ENCODE measurements at regions not wholly inside any gene's neighbourhood (a gene's known extent, or its start where the extent isn't known, plus 50 kb on each side); places are given as distances from the start of the nearest gene placed in this dataset.

GRCh38 chr3:162348912-162349311 is 852.3 kb downstream of the OTOL1 start:
- DNase-seq (ENCODE audit: low spot score, unreplicated experiment): no peak
- no peak for TF ChIP-seq CTCF (IDR thresholded peaks at IDR 0.05; ENCODE audit: unreplicated experiment)
- H3K4me3 Mint-ChIP-seq (ENCODE audit: low read depth): no peak overlapping the region
- no peaks in the 10 kb centered on the region for H3K36me3 Mint-ChIP-seq (ENCODE audit: insufficient read depth)
- no peaks in the 10 kb centered on the region for H3K27me3 Mint-ChIP-seq
- no peaks in the 10 kb centered on the region for H3K9me3 Mint-ChIP-seq (ENCODE audit: low read depth)
- H3K4me1 Mint-ChIP-seq (ENCODE audit: low read depth): no peaks in the 10 kb centered on the region
- no peak overlapping the region for H3K27ac Mint-ChIP-seq

- Mint-ChIP-seq H3K4me3 (ENCODE audit: low read depth) (no peak overlapping the region), H3K27me3 (no peaks in the 10 kb centered on the region), H3K9me3 (ENCODE audit: low read depth) (no peaks in the 10 kb centered on the region), H3K36me3 (ENCODE audit: insufficient read depth) (no peaks in the 10 kb centered on the region), H3K27ac (no peak overlapping the region), H3K4me1 (ENCODE audit: low read depth) (no peaks in the 10 kb centered on the region)
- no peak for TF ChIP-seq CTCF (IDR thresholded peaks at IDR 0.05; ENCODE audit: unreplicated experiment)
- no peak for DNase-seq (ENCODE audit: low spot score, unreplicated experiment)
Observed at GRCh38 chr3:162353414-162353813, 856.8 kb downstream of the OTOL1 start.

- Mint-ChIP-seq H3K27ac (no peak overlapping the region), H3K4me3 (ENCODE audit: low read depth) (no peak overlapping the region), H3K36me3 (ENCODE audit: insufficient read depth) (no peaks in the 10 kb centered on the region), H3K27me3 (no peaks in the 10 kb centered on the region), H3K9me3 (ENCODE audit: low read depth) (no peaks in the 10 kb centered on the region), H3K4me1 (ENCODE audit: low read depth) (no peaks in the 10 kb centered on the region)
- no peak for TF ChIP-seq CTCF (IDR thresholded peaks at IDR 0.05; ENCODE audit: unreplicated experiment)
- no peak for DNase-seq (ENCODE audit: low spot score, unreplicated experiment)
Observed at GRCh38 chr3:162354356-162354755, 857.7 kb downstream of the OTOL1 start.

GRCh38 chr3:162365066-162365719 is 868.6 kb downstream of the OTOL1 start:
- Mint-ChIP-seq H3K4me1 (ENCODE audit: low read depth) (no peaks in the 10 kb centered on the region), H3K36me3 (ENCODE audit: insufficient read depth) (no peaks in the 10 kb centered on the region), H3K4me3 (ENCODE audit: low read depth) (no peak overlapping the region), H3K27me3 (no peaks in the 10 kb centered on the region), H3K9me3 (ENCODE audit: low read depth) (no peaks in the 10 kb centered on the region), H3K27ac (peak overlapping the region; percentile 3)
- DNase-seq (ENCODE audit: low spot score, unreplicated experiment): no peak
- TF ChIP-seq CTCF (IDR thresholded peaks at IDR 0.05; ENCODE audit: unreplicated experiment): no peak

- Mint-ChIP-seq H3K9me3 (ENCODE audit: low read depth) (no peaks in the 10 kb centered on the region), H3K4me1 (ENCODE audit: low read depth) (no peaks in the 10 kb centered on the region), H3K27ac (no peak overlapping the region), H3K27me3 (no peaks in the 10 kb centered on the region), H3K4me3 (ENCODE audit: low read depth) (no peak overlapping the region), H3K36me3 (ENCODE audit: insufficient read depth) (no peaks in the 10 kb centered on the region)
- no peak for DNase-seq (ENCODE audit: low spot score, unreplicated experiment)
- TF ChIP-seq CTCF (IDR thresholded peaks at IDR 0.05; ENCODE audit: unreplicated experiment): no peak
Observed at GRCh38 chr3:162366166-162366766, 869.7 kb downstream of the OTOL1 start.

Data from progenitor cell of endocrine pancreas (in vitro differentiated cells).